ENCODE measurements at regions not wholly inside any gene's neighbourhood (a gene's known extent, or its start where the extent isn't known, plus 50 kb on each side); places are given as distances from the start of the nearest gene placed in this dataset.

DNA sequence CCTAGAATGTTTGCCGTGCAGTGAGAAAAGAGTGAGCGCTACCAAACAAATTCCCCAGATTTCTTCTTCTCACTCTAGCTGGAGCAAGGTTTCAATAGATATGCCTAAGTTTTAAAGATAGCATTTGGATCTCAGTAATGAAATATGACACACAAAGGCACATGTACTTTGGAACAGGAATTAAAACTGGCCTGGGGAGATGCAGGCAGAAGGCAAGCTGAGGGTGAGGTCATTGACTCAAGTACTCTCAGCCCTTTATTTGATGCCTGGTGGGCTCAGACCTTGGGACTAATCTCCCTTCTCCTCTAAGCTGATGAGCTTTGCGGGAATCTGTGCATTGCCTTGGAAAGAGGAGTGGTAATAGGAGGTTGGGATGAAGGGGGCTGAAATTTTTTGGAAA is 323.3 kb upstream of the SLC30A5 start:
- Mint-ChIP-seq H3K27me3 (ENCODE audit: low read depth in 3 of 3) (peaks cover 0 to 4% (median 0%) of the 10 kb centered on the region in 3 donors), H3K27ac (no peak overlapping the region), H3K36me3 (no peaks in the 10 kb centered on the region), H3K4me3 (no peak overlapping the region), H3K9me3 (peaks cover 0 to 6% (median 4%) of the 10 kb centered on the region in 7 donors), H3K4me1 (no peaks in the 10 kb centered on the region)
- Histone ChIP-seq H4K20me1 (ENCODE audit: insufficient read depth, low read length) (no peaks in the 10 kb centered on the region), H3K4me1 (ENCODE audit: control insufficient read depth in 1 of 2, insufficient read depth in 2 of 2, low read length in 2 of 2) (no peaks in the 10 kb centered on the region), H3K79me2 (ENCODE audit: insufficient read depth, low read length) (no peaks in the 10 kb centered on the region), H3K9me3 (replicated peaks in 1 of 2; ENCODE audit: control insufficient read depth in 1 of 2, insufficient read depth in 1 of 2, low read length in 2 of 2) (peaks cover 0 to 5% of the 10 kb centered on the region in 2 donors), H3K27ac (ENCODE audit: low read depth in 1 of 2, low read length in 2 of 2) (no peak overlapping the region), H3K9ac (ENCODE audit: insufficient read depth, low read length, poor library complexity, severe bottlenecking) (no peak overlapping the region), H3K4me3 (replicated peaks in 1 of 3; ENCODE audit: low read depth in 2 of 3, low read length in 3 of 3) (no peak overlapping the region), H3K27me3 (ENCODE audit: control insufficient read depth in 2 of 2, insufficient read depth in 2 of 2, low read length in 2 of 2) (no peaks in the 10 kb centered on the region), H2AFZ (ENCODE audit: insufficient read depth, low read depth, low read length, poor library complexity, severe bottlenecking) (no peak overlapping the region), H3K36me3 (replicated peaks in 1 of 2; ENCODE audit: control insufficient read depth in 1 of 2, insufficient read depth in 2 of 2, low read length in 2 of 2) (no peaks in the 10 kb centered on the region), H3K4me2 (replicated peaks; ENCODE audit: extremely low read depth, low read length, poor library complexity, severe bottlenecking) (no peak overlapping the region)
- TF ChIP-seq, protein P1, sequence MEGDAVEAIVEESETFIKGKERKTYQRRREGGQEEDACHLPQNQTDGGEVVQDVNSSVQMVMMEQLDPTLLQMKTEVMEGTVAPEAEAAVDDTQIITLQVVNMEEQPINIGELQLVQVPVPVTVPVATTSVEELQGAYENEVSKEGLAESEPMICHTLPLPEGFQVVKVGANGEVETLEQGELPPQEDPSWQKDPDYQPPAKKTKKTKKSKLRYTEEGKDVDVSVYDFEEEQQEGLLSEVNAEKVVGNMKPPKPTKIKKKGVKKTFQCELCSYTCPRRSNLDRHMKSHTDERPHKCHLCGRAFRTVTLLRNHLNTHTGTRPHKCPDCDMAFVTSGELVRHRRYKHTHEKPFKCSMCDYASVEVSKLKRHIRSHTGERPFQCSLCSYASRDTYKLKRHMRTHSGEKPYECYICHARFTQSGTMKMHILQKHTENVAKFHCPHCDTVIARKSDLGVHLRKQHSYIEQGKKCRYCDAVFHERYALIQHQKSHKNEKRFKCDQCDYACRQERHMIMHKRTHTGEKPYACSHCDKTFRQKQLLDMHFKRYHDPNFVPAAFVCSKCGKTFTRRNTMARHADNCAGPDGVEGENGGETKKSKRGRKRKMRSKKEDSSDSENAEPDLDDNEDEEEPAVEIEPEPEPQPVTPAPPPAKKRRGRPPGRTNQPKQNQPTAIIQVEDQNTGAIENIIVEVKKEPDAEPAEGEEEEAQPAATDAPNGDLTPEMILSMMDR (IDR thresholded peaks at IDR 0.05): no peak
- intact Hi-C loops (cut with micrococcal nuclease): no loop called here
- DNase-seq: no peak
- no CpG with 5 or more reads among the region's 3 CpGs for WGBS (ENCODE audit: insufficient coverage)

DNA sequence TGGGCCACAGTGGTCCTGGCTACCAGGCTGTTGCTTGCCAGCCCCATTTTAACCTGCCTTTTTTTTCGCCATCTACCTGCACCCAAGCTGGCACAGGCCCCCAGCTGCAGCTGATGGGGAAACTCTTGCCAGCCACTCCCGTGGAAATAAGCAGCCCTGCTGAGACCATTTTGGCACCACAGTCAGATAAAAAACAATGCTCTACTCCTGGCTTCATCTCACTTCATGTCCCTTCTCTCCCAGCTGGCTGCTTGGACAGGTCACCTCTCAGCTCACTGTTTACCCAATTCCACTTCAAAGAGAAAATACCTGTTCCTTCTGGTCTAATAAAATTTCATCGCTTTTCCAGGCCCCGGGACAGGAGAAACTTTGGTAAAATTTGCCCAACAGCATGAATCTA is 322.6 kb upstream of the SLC30A5 start:
- H3K9me3 Mint-ChIP-seq: peaks cover 2 to 6% (median 4%) of the 10 kb centered on the region in 7 donors
- Histone ChIP-seq H3K4me2 (replicated peaks; ENCODE audit: extremely low read depth, low read length, poor library complexity, severe bottlenecking) (no peak overlapping the region), H3K79me2 (ENCODE audit: insufficient read depth, low read length) (no peaks in the 10 kb centered on the region), H3K36me3 (replicated peaks in 1 of 2; ENCODE audit: control insufficient read depth in 1 of 2, insufficient read depth in 2 of 2, low read length in 2 of 2) (no peaks in the 10 kb centered on the region), H3K27ac (ENCODE audit: low read depth in 1 of 2, low read length in 2 of 2) (no peak overlapping the region), H4K20me1 (ENCODE audit: insufficient read depth, low read length) (no peaks in the 10 kb centered on the region), H3K4me1 (ENCODE audit: control insufficient read depth in 1 of 2, insufficient read depth in 2 of 2, low read length in 2 of 2) (no peaks in the 10 kb centered on the region), H3K9ac (ENCODE audit: insufficient read depth, low read length, poor library complexity, severe bottlenecking) (no peak overlapping the region), H2AFZ (ENCODE audit: insufficient read depth, low read depth, low read length, poor library complexity, severe bottlenecking) (no peak overlapping the region), H3K27me3 (ENCODE audit: control insufficient read depth in 2 of 2, insufficient read depth in 2 of 2, low read length in 2 of 2) (no peaks in the 10 kb centered on the region), H3K9me3 (replicated peaks in 1 of 2; ENCODE audit: control insufficient read depth in 1 of 2, insufficient read depth in 1 of 2, low read length in 2 of 2) (peaks cover 0 to 5% of the 10 kb centered on the region in 2 donors), H3K4me3 (replicated peaks in 1 of 3; ENCODE audit: low read depth in 2 of 3, low read length in 3 of 3) (no peak overlapping the region)
- DNase-seq: no peak
- H3K27me3 Mint-ChIP-seq (ENCODE audit: low read depth in 3 of 3): peaks cover 0 to 4% (median 0%) of the 10 kb centered on the region in 3 donors
- no peak overlapping the region for H3K4me3 Mint-ChIP-seq
- no peaks in the 10 kb centered on the region for H3K4me1 Mint-ChIP-seq
- 96% methylated on average over 4 of the region's 4 CpGs for WGBS (ENCODE audit: insufficient coverage)
- TF ChIP-seq, protein P1 (IDR thresholded peaks at IDR 0.05): no peak
- H3K36me3 Mint-ChIP-seq: no peaks in the 10 kb centered on the region
- no peak overlapping the region for H3K27ac Mint-ChIP-seq
- intact Hi-C loops (cut with micrococcal nuclease): no loop called here

Data from CD14-positive monocyte (primary cell).